ENCODE measurements at regions not wholly inside any gene's neighbourhood (a gene's known extent, or its start where the extent isn't known, plus 50 kb on each side); places are given as distances from the start of the nearest gene placed in this dataset.

- H3K27me3 ChIP-seq (replicated peaks in 1 of 4; ENCODE audit: control insufficient read depth in 3 of 4, extremely low read depth in 1 of 4, insufficient read depth in 3 of 4, low read length in 3 of 4), result no peaks in the 10 kb centered on the region
- no peak overlapping the region for H2BK120ac ChIP-seq (replicated peaks; ENCODE audit: low read depth, low read length)
- H3K14ac ChIP-seq (ENCODE audit: insufficient read length), result no peak overlapping the region
- no peaks in the 10 kb centered on the region for H3K79me1 ChIP-seq (ENCODE audit: low read depth, low read length)
- H3K4me2 ChIP-seq (ENCODE audit: insufficient read depth in 1 of 2, low read depth in 2 of 2, low read length in 2 of 2), result no peak overlapping the region
- no peak overlapping the region for H3K56ac ChIP-seq (replicated peaks; ENCODE audit: insufficient read length, low read depth, low read length)
- no peaks in the 10 kb centered on the region for H3K23me2 ChIP-seq (ENCODE audit: low read depth, low read length)
- no peak overlapping the region for H4K8ac ChIP-seq (ENCODE audit: extremely low read depth, insufficient read depth, low read length)
- no peak for FAIRE-seq
- ChIA-PET POLR2A (ENCODE audit: partially characterized antibody) (no interaction called here), CTCF (ENCODE audit: partially characterized antibody) (interaction anchor here (0.8 kb wide), 1 partner anchor 242 kb away, joined by 5 read pairs; no protein-coding TSS in a partner anchor)
- H4K91ac ChIP-seq (replicated peaks; ENCODE audit: insufficient read length, low read length), result no peak overlapping the region
- H3K79me2 ChIP-seq (ENCODE audit: control insufficient read depth in 1 of 2, insufficient read depth in 2 of 2, low read length in 2 of 2), result no peaks in the 10 kb centered on the region
- H2BK5ac ChIP-seq (ENCODE audit: low read depth, low read length), result no peak overlapping the region
- H2AFZ ChIP-seq (ENCODE audit: low read length), result no peak overlapping the region
- H2AK5ac ChIP-seq (ENCODE audit: low read depth, low read length), result no peak overlapping the region
- no peak overlapping the region for H3K18ac ChIP-seq (ENCODE audit: extremely low read depth, low read length)
- no peak overlapping the region for H3K9ac ChIP-seq (replicated peaks in 1 of 4; ENCODE audit: extremely low read depth in 1 of 4, low read depth in 3 of 4, low read length in 3 of 4)
- no peak overlapping the region for H2BK20ac ChIP-seq (ENCODE audit: low read length)
- H4K5ac ChIP-seq (ENCODE audit: insufficient read length, low read depth, low read length), result no peak overlapping the region
- no peak overlapping the region for H3K4ac ChIP-seq (replicated peaks; ENCODE audit: insufficient read length, low read depth, low read length)
- H3K4me1 ChIP-seq (replicated peaks in 1 of 4; ENCODE audit: control insufficient read depth in 3 of 4, insufficient read depth in 4 of 4, low read length in 3 of 4), result no peaks in the 10 kb centered on the region
- H4K20me1 ChIP-seq (replicated peaks in 1 of 2; ENCODE audit: control insufficient read depth in 1 of 2, insufficient read depth in 2 of 2, low read length in 2 of 2), result no peaks in the 10 kb centered on the region
- H3K23ac ChIP-seq (ENCODE audit: insufficient read length), result no peak overlapping the region
- peaks cover 2 to 3% of the 10 kb centered on the region in 2 experiments; a peak in 2 of 4 replicates for H3K9me3 ChIP-seq (ENCODE audit: insufficient read depth in 2 of 2, low read depth in 1 of 2, low read length in 1 of 2)
- H3K4me3 ChIP-seq (ENCODE audit: extremely low read depth in 1 of 4, insufficient read depth in 2 of 4, low read depth in 3 of 4, low read length in 4 of 4), result no peak overlapping the region
- no peak overlapping the region for H2BK15ac ChIP-seq (ENCODE audit: low read length)
- TF ChIP-seq BRCA1 (IDR thresholded peaks at IDR 0.05; ENCODE audit: low read depth, low read length), result no peak
- no peak for TF ChIP-seq TCF12 (IDR thresholded peaks at IDR 0.05; ENCODE audit: low read depth, low read length)
- TF ChIP-seq CEBPB (IDR thresholded peaks at IDR 0.05; ENCODE audit: low read depth, low read length), result no peak
- no peak for TF ChIP-seq SP1 (IDR thresholded peaks at IDR 0.05; ENCODE audit: low read depth, low read length)
- TF ChIP-seq RXRA (IDR thresholded peaks at IDR 0.05; ENCODE audit: insufficient read depth, low read depth, low read length), result no peak
- TF ChIP-seq MAFK (IDR thresholded peaks at IDR 0.05; ENCODE audit: low read depth, low read length), result no peak
- TF ChIP-seq POLR2AphosphoS5 (IDR thresholded peaks at IDR 0.05; ENCODE audit: low read depth, low read length), result no peak
- TF ChIP-seq CBX8 (IDR thresholded peaks at IDR 0.05; ENCODE audit: borderline replicate concordance, low read depth, low read length), result no peak
- no peak for TF ChIP-seq NANOG (IDR thresholded peaks at IDR 0.05; ENCODE audit: insufficient read depth, low read depth, low read length, poor library complexity, severe bottlenecking)
- no peak overlapping the region for H2BK12ac ChIP-seq (ENCODE audit: low read depth, low read length)
- H3K27ac ChIP-seq (ENCODE audit: low read depth, low read length), result no peak overlapping the region
- no peak for DNase-seq (ENCODE audit: low read depth in 1 of 2, low spot score in 2 of 2)
- H3K36me3 ChIP-seq (ENCODE audit: control insufficient read depth in 2 of 4, insufficient read depth in 4 of 4, low read length in 3 of 4), result no peaks in the 10 kb centered on the region
- WGBS, 2 experiments (ENCODE audit: extremely low coverage in 1 of 2, insufficient coverage in 1 of 2, insufficient read length in 1 of 2, insufficient replicate concordance in 2 of 2, low coverage in 1 of 2, low lambda C conversion rate in 2 of 2, missing lambda C conversion rate in 1 of 2), result 67% methylated on average over 1 of the region's 1 CpG; no CpG with 5 or more reads in 1 of the 2 experiments
These were observed 319.1 kb upstream of the KLF3 start for GRCh38 chr4:38344929-38345328.
